ENCODE measurements at regions not wholly inside any gene's neighbourhood (a gene's known extent, or its start where the extent isn't known, plus 50 kb on each side); places are given as distances from the start of the nearest gene placed in this dataset.
"Not testable (repeated sequence)": the region's sequence is repeated elsewhere in the genome, so short reads cannot be mapped to it uniquely, and the experiment has no call there.

GRCh38 chr7:109637428-109637990, 1067.8 kb downstream of the DNAJB9 start:
- no peak for DNase-seq (ENCODE audit: low read depth)
- H3K4me3 ChIP-seq (ENCODE audit: low read depth, low read length), result no peak overlapping the region
- TF ChIP-seq, protein P1, sequence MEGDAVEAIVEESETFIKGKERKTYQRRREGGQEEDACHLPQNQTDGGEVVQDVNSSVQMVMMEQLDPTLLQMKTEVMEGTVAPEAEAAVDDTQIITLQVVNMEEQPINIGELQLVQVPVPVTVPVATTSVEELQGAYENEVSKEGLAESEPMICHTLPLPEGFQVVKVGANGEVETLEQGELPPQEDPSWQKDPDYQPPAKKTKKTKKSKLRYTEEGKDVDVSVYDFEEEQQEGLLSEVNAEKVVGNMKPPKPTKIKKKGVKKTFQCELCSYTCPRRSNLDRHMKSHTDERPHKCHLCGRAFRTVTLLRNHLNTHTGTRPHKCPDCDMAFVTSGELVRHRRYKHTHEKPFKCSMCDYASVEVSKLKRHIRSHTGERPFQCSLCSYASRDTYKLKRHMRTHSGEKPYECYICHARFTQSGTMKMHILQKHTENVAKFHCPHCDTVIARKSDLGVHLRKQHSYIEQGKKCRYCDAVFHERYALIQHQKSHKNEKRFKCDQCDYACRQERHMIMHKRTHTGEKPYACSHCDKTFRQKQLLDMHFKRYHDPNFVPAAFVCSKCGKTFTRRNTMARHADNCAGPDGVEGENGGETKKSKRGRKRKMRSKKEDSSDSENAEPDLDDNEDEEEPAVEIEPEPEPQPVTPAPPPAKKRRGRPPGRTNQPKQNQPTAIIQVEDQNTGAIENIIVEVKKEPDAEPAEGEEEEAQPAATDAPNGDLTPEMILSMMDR (IDR thresholded peaks at IDR 0.05; ENCODE audit: insufficient read depth, low read depth, low read length), result no peak

GRCh38 chr7:109638321-109638720, 1068.6 kb downstream of the DNAJB9 start:
- TF ChIP-seq, protein P1 (IDR thresholded peaks at IDR 0.05; ENCODE audit: insufficient read depth, low read depth, low read length), result no peak
- H3K4me3 ChIP-seq (ENCODE audit: low read depth, low read length), result no peak overlapping the region

DNA sequence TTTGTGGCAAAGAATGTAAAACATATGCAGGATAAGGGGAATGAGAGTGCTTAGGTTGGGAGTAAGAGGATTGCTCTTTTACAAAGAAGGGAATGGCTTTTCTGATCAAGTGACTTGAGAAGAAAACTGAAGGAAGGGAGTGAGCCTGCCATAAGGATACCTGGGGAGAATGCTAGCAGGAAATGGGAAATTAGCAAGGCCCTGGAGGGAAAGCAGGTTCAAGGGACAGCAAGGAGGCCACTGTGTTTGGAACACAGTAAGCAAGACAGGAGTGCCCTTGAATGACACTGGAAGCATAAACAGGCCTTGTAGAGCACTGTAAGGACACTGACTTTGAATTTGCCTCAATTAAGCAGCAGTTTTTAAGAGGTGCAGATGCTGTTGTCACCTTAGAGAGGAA, 1069.9 kb downstream of the DNAJB9 start:
- DNase-seq (ENCODE audit: low read depth), result no peak
- TF ChIP-seq, protein P1 (IDR thresholded peaks at IDR 0.05; ENCODE audit: insufficient read depth, low read depth, low read length), result no peak
- no peak overlapping the region for H3K4me3 ChIP-seq (ENCODE audit: low read depth, low read length)

More at GRCh38 chr7:109638321-109638720, 1068.6 kb downstream of the DNAJB9 start:
- DNase-seq (ENCODE audit: low read depth), result no peak

DNA sequence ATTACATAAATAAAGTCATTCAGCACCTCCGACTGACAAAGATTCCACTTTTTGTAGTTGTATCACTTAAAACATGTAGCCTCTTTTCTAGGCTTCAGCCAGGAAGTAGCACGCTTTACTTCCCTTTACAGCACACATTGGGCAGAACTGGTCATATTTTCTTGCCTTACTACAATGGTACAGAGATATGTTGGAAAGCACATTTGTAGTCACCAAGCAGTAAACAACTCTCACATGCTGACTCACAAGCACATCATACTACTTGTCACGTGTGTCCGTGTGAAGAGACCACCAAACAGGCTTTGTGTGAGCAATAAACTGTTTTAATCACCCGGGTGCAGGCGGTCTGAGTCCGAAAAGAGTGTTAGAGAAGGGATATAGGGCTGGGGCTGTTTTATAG, 1071.8 kb downstream of the DNAJB9 start:
- no peak overlapping the region for H3K4me3 ChIP-seq (ENCODE audit: low read depth, low read length)
- no peak for DNase-seq (ENCODE audit: low read depth)
- TF ChIP-seq, protein P1 (IDR thresholded peaks at IDR 0.05; ENCODE audit: insufficient read depth, low read depth, low read length), result no peak

DNA sequence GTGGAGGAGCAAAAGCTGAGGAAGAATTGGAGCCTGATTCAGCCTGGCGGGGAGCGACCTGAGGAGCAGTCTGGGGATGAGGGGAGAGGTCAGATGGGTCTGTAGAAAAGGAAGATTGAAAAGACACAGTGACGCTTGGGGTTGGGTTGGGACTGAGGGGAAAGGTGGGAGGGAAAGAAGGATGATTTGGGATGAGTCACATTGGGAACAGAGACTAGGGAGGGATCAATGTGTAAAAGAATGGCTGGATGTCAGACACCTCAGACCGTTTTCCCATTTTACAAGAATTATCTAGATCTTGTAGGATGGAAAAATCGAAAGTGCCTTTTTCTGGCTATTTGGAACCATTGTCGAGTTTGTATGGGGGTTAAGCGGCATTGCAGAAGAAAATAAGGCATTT, 1076.5 kb downstream of the DNAJB9 start:
- TF ChIP-seq, protein P1 (IDR thresholded peaks at IDR 0.05; ENCODE audit: insufficient read depth, low read depth, low read length), result no peak

GRCh38 chr7:109646594-109646993, 1076.9 kb downstream of the DNAJB9 start:
- not testable (repeated sequence) for H3K4me3 ChIP-seq (ENCODE audit: low read depth, low read length); DNase-seq (ENCODE audit: low read depth)

More for the DNA sequence above, 1076.5 kb downstream of the DNAJB9 start:
- DNase-seq (ENCODE audit: low read depth), result no peak
- no peak overlapping the region for H3K4me3 ChIP-seq (ENCODE audit: low read depth, low read length)

DNA sequence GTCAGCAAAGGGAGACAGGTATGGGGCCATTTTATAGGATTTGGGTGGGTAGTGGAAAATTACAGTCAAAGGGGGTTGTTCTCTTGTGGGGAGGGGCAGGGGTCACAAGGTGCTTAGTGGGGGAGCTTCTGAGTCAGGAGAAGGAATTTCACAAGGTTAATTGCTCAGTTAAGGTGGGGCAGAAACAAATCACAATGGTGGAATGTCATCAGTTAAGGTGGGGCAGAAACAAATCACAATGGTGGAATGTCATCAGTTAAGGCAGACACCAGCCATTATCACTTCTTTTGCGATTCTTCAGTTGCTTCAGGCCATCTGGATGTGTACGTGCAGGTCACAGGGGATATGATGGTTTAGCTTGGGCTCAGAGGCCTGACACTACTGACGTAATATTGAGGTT, 1077.6 kb downstream of the DNAJB9 start:
- not testable (repeated sequence) for DNase-seq (ENCODE audit: low read depth); H3K4me3 ChIP-seq (ENCODE audit: low read depth, low read length)

DNA sequence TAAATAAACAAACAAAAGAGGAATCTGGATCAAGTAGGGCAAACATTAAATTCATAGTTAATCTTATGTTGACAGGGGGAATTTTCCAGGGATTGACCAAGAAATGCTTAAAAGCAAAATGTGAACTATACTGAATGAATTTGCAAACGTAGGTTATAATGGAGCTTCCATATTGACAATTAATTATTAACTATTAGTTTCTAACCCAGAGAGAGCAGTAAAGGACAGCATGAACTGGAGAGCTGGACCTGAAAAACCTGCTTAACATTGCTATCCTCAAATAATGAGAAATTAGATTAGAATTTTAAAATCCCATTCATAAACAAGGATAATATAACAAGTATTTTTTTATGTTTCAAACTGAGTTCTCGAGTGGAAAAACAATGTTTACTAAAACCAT, 1089.6 kb downstream of the DNAJB9 start:
- DNase-seq (ENCODE audit: low read depth), result no peak
- H3K4me3 ChIP-seq (ENCODE audit: low read depth, low read length), result no peak overlapping the region
- TF ChIP-seq, protein P1 (IDR thresholded peaks at IDR 0.05; ENCODE audit: insufficient read depth, low read depth, low read length), result no peak
